ENCODE measurements at regions not wholly inside any gene's neighbourhood (a gene's known extent, or its start where the extent isn't known, plus 50 kb on each side); places are given as distances from the start of the nearest gene placed in this dataset.

- ATAC-seq (no peak), DNase-seq (ENCODE audit: extremely low read depth in 1 of 4, low spot score in 3 of 4) (no peak), FAIRE-seq (no peak)
- no TSS peak for BruUV-seq (replicated peaks)
- CTCF ChIA-PET (ENCODE audit: low intra/inter-chr PET ratio), result no interaction called here
- Histone ChIP-seq H3K4me1 (replicated peaks in 1 of 2; ENCODE audit: control insufficient read depth in 2 of 2, insufficient read depth in 2 of 2, low read length in 2 of 2) (no peaks in the 10 kb centered on the region), H3K36me3 (ENCODE audit: control insufficient read depth, insufficient read depth, low read length) (no peaks in the 10 kb centered on the region), H3K9me1 (ENCODE audit: control insufficient read depth, insufficient read depth, low read length) (no peaks in the 10 kb centered on the region), H3K4me2 (ENCODE audit: insufficient read depth, low read length) (no peak overlapping the region), H3K27ac (ENCODE audit: extremely low read depth, low read depth, low read length) (no peak overlapping the region), H3K9me3 (replicated peaks; ENCODE audit: control insufficient read depth, insufficient read depth, low read depth, low read length) (peaks cover 4% of the 10 kb centered on the region; the same call in 1 of the 2 replicates), H3K4me3 (no peak overlapping the region), H3K27me3 (ENCODE audit: control insufficient read depth in 2 of 2, insufficient read depth in 2 of 2, low read length in 2 of 2) (no peaks in the 10 kb centered on the region), H2AFZ (ENCODE audit: low read depth, low read length) (no peak overlapping the region), H3K79me2 (ENCODE audit: control insufficient read depth, insufficient read depth, low read length) (no peaks in the 10 kb centered on the region), H4K20me1 (replicated peaks; ENCODE audit: control insufficient read depth, insufficient read depth, low read length) (no peaks in the 10 kb centered on the region), H3K9ac (ENCODE audit: insufficient read depth in 1 of 2, low read depth in 2 of 2, low read length in 2 of 2) (no peak overlapping the region)
- in situ Hi-C loops (cut with MboI), result no loop called here
- POLR2A ChIA-PET, result no interaction called here
- 0% methylated on average over 2 of the region's 2 CpGs for WGBS (ENCODE audit: insufficient coverage, low coverage, missing lambda C conversion rate)
- intact Hi-C loops (cut with micrococcal nuclease), result no loop called here
- no peak for TF ChIP-seq JUNB (CRISPR knock-in tag; conservative IDR thresholded peaks at IDR 0.05)
- no peak for TF ChIP-seq CAMTA2 (CRISPR knock-in tag; conservative IDR thresholded peaks at IDR 0.05)
- TF ChIP-seq CBFB (CRISPR knock-in tag; IDR thresholded peaks at IDR 0.05), result no peak
- no peak for TF ChIP-seq ZNF146 (CRISPR knock-in tag; IDR thresholded peaks at IDR 0.05; ENCODE audit: unreplicated experiment)
- TF ChIP-seq ZZZ3 (IDR thresholded peaks at IDR 0.05), result no peak
- no peak for TF ChIP-seq FOXP4 (CRISPR knock-in tag; IDR thresholded peaks at IDR 0.05; ENCODE audit: borderline replicate concordance)
- no peak for TF ChIP-seq ZFP91 (CRISPR knock-in tag; IDR thresholded peaks at IDR 0.05)
- no peak for TF ChIP-seq ILF3 (IDR thresholded peaks at IDR 0.05; ENCODE audit: borderline replicate concordance)
These were observed 109.4 kb upstream of the LRRN1 start for GRCh38 chr3:3689601-3690375.

All from K562 (cell line).